ENCODE measurements at regions not wholly inside any gene's neighbourhood (a gene's known extent, or its start where the extent isn't known, plus 50 kb on each side); places are given as distances from the start of the nearest gene placed in this dataset.
"Not testable (repeated sequence)": the region's sequence is repeated elsewhere in the genome, so short reads cannot be mapped to it uniquely, and the experiment has no call there.

DNA sequence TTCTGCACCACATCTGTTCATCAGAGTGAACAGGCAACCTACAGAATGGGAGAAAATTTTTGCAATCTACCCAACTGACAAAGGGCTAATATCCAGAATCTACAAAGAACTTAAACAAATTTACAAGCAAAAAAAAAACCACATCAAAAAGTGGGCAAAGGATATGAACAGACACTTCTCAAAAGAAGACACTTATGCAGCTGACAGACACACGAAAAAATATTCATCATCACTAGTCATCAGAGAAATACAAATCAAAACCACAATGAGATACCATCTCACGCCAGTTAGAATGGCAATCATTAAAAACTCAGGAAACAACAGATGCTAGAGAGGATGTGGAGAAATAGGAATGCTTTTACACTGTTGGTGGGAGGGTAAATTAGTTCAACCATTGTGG, 59.1 kb upstream of the UBE2E2 start:
- DNase-seq (ENCODE audit: low spot score), result not testable (repeated sequence)

DNA sequence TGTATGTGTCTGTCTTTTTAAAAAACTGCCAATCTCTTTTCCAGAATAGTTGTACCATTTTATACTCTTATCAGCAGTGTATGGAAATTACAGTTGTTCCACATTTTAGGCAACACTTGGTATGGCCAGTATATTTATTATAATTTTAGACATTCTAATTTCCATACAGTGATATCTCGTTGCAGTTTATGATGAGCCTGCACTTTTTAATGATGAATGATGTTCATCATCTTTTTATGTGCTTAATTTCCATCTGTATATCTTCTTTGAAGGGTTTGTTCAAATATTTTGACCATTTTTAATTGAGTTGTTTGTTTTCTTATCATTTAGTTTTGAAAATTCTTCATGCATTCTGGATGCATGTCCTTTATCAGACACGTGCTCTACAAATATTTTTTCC, 57.0 kb upstream of the UBE2E2 start:
- no peak for DNase-seq (ENCODE audit: low spot score)

DNA sequence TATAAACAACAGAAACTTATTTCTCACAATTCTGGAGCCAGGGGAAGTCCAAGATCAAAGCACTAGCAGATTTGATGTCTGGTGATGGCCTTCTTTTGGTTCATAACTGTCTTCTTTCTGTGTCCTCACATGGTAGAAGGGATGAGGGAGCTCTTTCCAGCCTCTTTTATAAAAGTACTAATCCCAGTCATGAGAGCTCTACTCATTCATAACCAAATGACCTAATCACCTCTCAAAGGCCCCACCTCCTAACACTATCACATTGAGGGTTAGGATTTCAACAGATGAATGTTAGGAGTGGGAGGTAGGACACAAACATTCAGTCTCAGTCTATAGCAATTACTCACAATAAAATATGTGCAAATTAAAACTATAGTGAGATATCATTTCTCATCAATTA, 50.1 kb upstream of the UBE2E2 start:
- no peak for DNase-seq (ENCODE audit: low spot score)
